Ishikawa (cell line): ENCODE measurements at regions not wholly inside any gene's neighbourhood (a gene's known extent, or its start where the extent isn't known, plus 50 kb on each side); places are given as distances from the start of the nearest gene placed in this dataset.

Experiments
- EGR1 ChIP-seq: IDR thresholded peaks from 2 replicates; pipeline ENCODE4 v1.6.1; 2012
- EP300 ChIP-seq: IDR thresholded peaks from 2 replicates; pipeline ENCODE4 v1.6.1; 2012; ENCODE audit warnings: borderline replicate concordance
- MAX ChIP-seq: IDR thresholded peaks from 2 replicates; pipeline ENCODE4 v1.6.1; 2012
- RAD21 ChIP-seq: IDR thresholded peaks from 2 replicates; pipeline ENCODE4 v1.6.1; 2012; ENCODE audit warnings: low read depth
- REST ChIP-seq: IDR thresholded peaks from 2 replicates; pipeline ENCODE4 v1.6.1; 2012; ENCODE audit warnings: low read depth, mild to moderate bottlenecking
- TAF1 ChIP-seq: IDR thresholded peaks from 2 replicates; pipeline ENCODE4 v1.6.1; 2012; ENCODE audit warnings: low read depth, mild to moderate bottlenecking
- YY1 ChIP-seq: IDR thresholded peaks from 2 replicates; pipeline ENCODE4 v1.6.1; 2012; ENCODE audit warnings: low read depth
- ZBTB7A ChIP-seq: IDR thresholded peaks from 2 replicates; pipeline ENCODE4 v1.6.1; 2012; ENCODE audit warnings: low read depth
- TF ChIP-seq, protein P1 (sequence below): IDR thresholded peaks from 2 replicates; pipeline ENCODE4 v1.6.1; 2012

GRCh38 chr11:8313504-8314090 is 49.9 kb upstream of the LMO1 start:
- TF ChIP-seq MAX = no peak
- TF ChIP-seq RAD21 = no peak
- no peak for TF ChIP-seq EGR1
- TF ChIP-seq REST = no peak
- TF ChIP-seq EP300 = no peak
- TF ChIP-seq TAF1 = no peak
- TF ChIP-seq YY1 = no peak
- TF ChIP-seq ZBTB7A = no peak
- TF ChIP-seq, protein P1, sequence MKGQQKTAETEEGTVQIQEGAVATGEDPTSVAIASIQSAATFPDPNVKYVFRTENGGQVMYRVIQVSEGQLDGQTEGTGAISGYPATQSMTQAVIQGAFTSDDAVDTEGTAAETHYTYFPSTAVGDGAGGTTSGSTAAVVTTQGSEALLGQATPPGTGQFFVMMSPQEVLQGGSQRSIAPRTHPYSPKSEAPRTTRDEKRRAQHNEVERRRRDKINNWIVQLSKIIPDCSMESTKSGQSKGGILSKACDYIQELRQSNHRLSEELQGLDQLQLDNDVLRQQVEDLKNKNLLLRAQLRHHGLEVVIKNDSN = no peak
